Esophagus muscularis mucosa (tissue), 4 donors: ENCODE measurements at regions not wholly inside any gene's neighbourhood (a gene's known extent, or its start where the extent isn't known, plus 50 kb on each side); places are given as distances from the start of the nearest gene placed in this dataset.

Experiments
- DNase-seq: peaks from one replicate; pipeline ENCODE4 v3.0.0-alpha.2; 2017; ENCODE audit errors: extremely low spot score
- H3K27ac ChIP-seq, 4 donors: fragments of 200-600 bp; sonication (generic); replicated peaks in 1 of 4; 1 replicate in 3 of 4; 2 replicates in 1 of 4; pipeline ENCODE4 v1.5.1; 2016 to 2019; ENCODE audit warnings: mild to moderate bottlenecking in 1 of 4
- H3K27me3 ChIP-seq, 4 donors: fragments of 200-600 bp; sonication (generic); one replicate each; pipeline versions ENCODE4 v1.5.1 to v1.6.0; 2016 to 2019
- H3K36me3 ChIP-seq, 4 donors: fragments of 200-600 bp; sonication (generic); one replicate each; pipeline ENCODE4 v1.5.1; 2016 to 2019
- H3K4me1 ChIP-seq, 4 donors: fragments of 200-600 bp; sonication (generic); one replicate each; pipeline ENCODE4 v1.5.1; 2016 to 2019
- H3K4me3 ChIP-seq, 4 donors: fragments of 200-600 bp; sonication (generic); 1 replicate in 2 of 4; 2 replicates in 2 of 4; pipeline ENCODE4 v1.5.1; 2016 to 2019; ENCODE audit warnings: mild to moderate bottlenecking in 4 of 4, moderate library complexity in 1 of 4
- H3K9me3 ChIP-seq, 4 donors: fragments of 200-600 bp; sonication (generic); 1 replicate in 3 of 4; 2 replicates in 1 of 4; pipeline ENCODE4 v1.5.1; 2016 to 2019
- CTCF ChIP-seq, 3 experiments: fragments of 200-600 bp in 2 of 3; fragments of 450-650 bp in 1 of 3; sonication (generic) in 2 of 3; IDR thresholded peaks; one replicate each; pipeline ENCODE4 v1.5.1; 2017 to 2019; ENCODE audit warnings: antibody characterized with exemption in 3 of 3, mild to moderate bottlenecking in 2 of 3, moderate library complexity in 1 of 3
- EP300 ChIP-seq: sonication (generic); formaldehyde crosslinking; IDR thresholded peaks from one replicate; pipeline ENCODE4 v1.6.1; 2017; ENCODE audit warnings: antibody characterized with exemption
- POLR2A ChIP-seq: fragments of 450-650 bp; IDR thresholded peaks from one replicate; pipeline ENCODE4 v1.6.1; 2017; ENCODE audit warnings: antibody characterized with exemption, moderate library complexity, mild to moderate bottlenecking, low read depth
- POLR2AphosphoS5 ChIP-seq, 2 donors: sonication (generic); formaldehyde crosslinking; IDR thresholded peaks; one replicate each; pipeline ENCODE4 v1.6.1; 2017; ENCODE audit warnings: antibody characterized with exemption in 2 of 2
- WGBS: methylation state at CpG from one replicate; pipeline ENCODE4 v1.1.5; 2018; 5-methylcytosine and 5-hydroxymethylcytosine counted together
- intact Hi-C: fragments of 100-400 bp; cut with DNase I; formaldehyde crosslinking; loops from one replicate; pipeline ENCODE4 v1.15.1; 2023

- DNase-seq, result no peak
- Histone ChIP-seq H3K4me1 (peaks cover 14 to 46% (median 31%) of the 10 kb centered on the region in 4 donors), H3K9me3 (no peaks in the 10 kb centered on the region), H3K36me3 (no peaks in the 10 kb centered on the region), H3K27ac (no peak overlapping the region), H3K4me3 (no peak overlapping the region), H3K27me3 (peaks cover 0 to 4% (median 0%) of the 10 kb centered on the region in 4 donors)
- TF ChIP-seq POLR2A (no peak), POLR2AphosphoS5 (IDR thresholded peaks at IDR 0.05) (no peak), EP300 (no peak), CTCF (IDR thresholded peaks at IDR 0.05) (no peak)
- intact Hi-C loops, result no loop called here
- 70% methylated on average over 4 of the region's 4 CpGs for WGBS
Observed at GRCh38 chr14:22434030-22434429, 155.0 kb downstream of the DAD1 start.

GRCh38 chr14:22433069-22433468 lies 156.0 kb downstream of the DAD1 start:
- intact Hi-C loops, result no loop called here
- no peak for TF ChIP-seq CTCF (IDR thresholded peaks at IDR 0.05)
- no peak for TF ChIP-seq POLR2A
- TF ChIP-seq EP300, result no peak
- TF ChIP-seq POLR2AphosphoS5 (IDR thresholded peaks at IDR 0.05), result no peak
- Histone ChIP-seq H3K36me3 (no peaks in the 10 kb centered on the region), H3K27me3 (peaks cover 0 to 4% (median 0%) of the 10 kb centered on the region in 4 donors), H3K27ac (no peak overlapping the region), H3K4me1 (peaks cover 24 to 56% (median 41%) of the 10 kb centered on the region in 4 donors), H3K9me3 (no peaks in the 10 kb centered on the region), H3K4me3 (no peak overlapping the region)
- no peak for DNase-seq
- WGBS, result 65% methylated on average over 4 of the region's 4 CpGs

- intact Hi-C loops, result no loop called here
- WGBS, result 21% methylated on average over 4 of the region's 4 CpGs
- H3K4me1 ChIP-seq, result peaks cover 27 to 62% (median 47%) of the 10 kb centered on the region in 4 donors
Observed at GRCh38 chr14:22432348-22432976, 156.6 kb downstream of the DAD1 start.

GRCh38 chr14:22429546-22430294 lies 159.3 kb downstream of the DAD1 start:
- DNase-seq, result no peak
- no peak overlapping the region for H3K27ac ChIP-seq
- 84% methylated on average over 7 of the region's 7 CpGs for WGBS
- no peaks in the 10 kb centered on the region for H3K9me3 ChIP-seq
- peaks cover 0 to 9% (median 0%) of the 10 kb centered on the region in 4 donors for H3K27me3 ChIP-seq
- no peaks in the 10 kb centered on the region for H3K36me3 ChIP-seq
- H3K4me1 ChIP-seq, result peaks cover 27 to 63% (median 53%) of the 10 kb centered on the region in 4 donors
- H3K4me3 ChIP-seq, result no peak overlapping the region
- no peak for TF ChIP-seq CTCF (IDR thresholded peaks at IDR 0.05)
- TF ChIP-seq POLR2A, result no peak
- TF ChIP-seq EP300, result no peak
- TF ChIP-seq POLR2AphosphoS5 (IDR thresholded peaks at IDR 0.05), result no peak
- intact Hi-C loops, result no loop called here

More at GRCh38 chr14:22432348-22432976, 156.6 kb downstream of the DAD1 start:
- H3K27me3 ChIP-seq, result peaks cover 0 to 4% (median 0%) of the 10 kb centered on the region in 4 donors
- H3K27ac ChIP-seq, result no peak overlapping the region
- no peak for TF ChIP-seq EP300
- TF ChIP-seq POLR2AphosphoS5 (IDR thresholded peaks at IDR 0.05), result peak; percentile 36 to 49
- H3K4me3 ChIP-seq, result no peak overlapping the region
- no peaks in the 10 kb centered on the region for H3K9me3 ChIP-seq
- no peaks in the 10 kb centered on the region for H3K36me3 ChIP-seq
- no peak for DNase-seq

- intact Hi-C loops, result no loop called here
- Histone ChIP-seq H3K4me3 (no peak overlapping the region), H3K27me3 (peaks cover 0 to 9% (median 0%) of the 10 kb centered on the region in 4 donors), H3K36me3 (no peaks in the 10 kb centered on the region), H3K9me3 (no peaks in the 10 kb centered on the region), H3K27ac (no peak overlapping the region), H3K4me1 (peaks cover 27 to 55% (median 50%) of the 10 kb centered on the region in 4 donors)
- TF ChIP-seq POLR2A (no peak), CTCF (IDR thresholded peaks at IDR 0.05) (no peak), EP300 (no peak), POLR2AphosphoS5 (IDR thresholded peaks at IDR 0.05) (no peak)
- 56% methylated on average over 7 of the region's 7 CpGs for WGBS
- DNase-seq, result no peak
Observed at GRCh38 chr14:22428700-22429291, 160.2 kb downstream of the DAD1 start.
